Breast epithelium (tissue), 4 donors: ENCODE measurements at regions not wholly inside any gene's neighbourhood (a gene's known extent, or its start where the extent isn't known, plus 50 kb on each side); places are given as distances from the start of the nearest gene placed in this dataset.
"Not testable (repeated sequence)": the region's sequence is repeated elsewhere in the genome, so short reads cannot be mapped to it uniquely, and the experiment has no call there.

ENCODE experiments used
- DNase-seq, 2 donors: peaks; one replicate each; pipeline ENCODE4 v3.0.0-alpha.2; 2019; ENCODE audit warnings: low spot score in 2 of 2
- H3K27ac ChIP-seq, 2 donors: fragments of 200-600 bp; sonication (generic) in 1 of 2; one replicate each; pipeline ENCODE4 v1.5.1; 2016 to 2019; ENCODE audit warnings: mild to moderate bottlenecking in 1 of 2
- H3K27me3 ChIP-seq, 2 donors: fragments of 200-600 bp; sonication (generic) in 1 of 2; one replicate each; pipeline versions ENCODE4 v1.5.1 to v1.6.0; 2017 to 2019; ENCODE audit warnings: control low read depth in 1 of 2, mild to moderate bottlenecking in 1 of 2
- H3K36me3 ChIP-seq: fragments of 200-600 bp; one replicate; pipeline ENCODE4 v1.5.1; 2019
- H3K4me1 ChIP-seq, 2 donors: fragments of 200-600 bp; sonication (generic); one replicate each; pipeline ENCODE4 v1.5.1; 2016 to 2019; ENCODE audit warnings: control low read depth in 1 of 2
- H3K4me3 ChIP-seq, 3 donors: fragments of 200-600 bp; sonication (generic); 1 replicate in 2 of 3; 2 replicates in 1 of 3; pipeline ENCODE4 v1.5.1; 2016 to 2019; ENCODE audit warnings: mild to moderate bottlenecking in 3 of 3, moderate library complexity in 2 of 3
- H3K9me3 ChIP-seq, 2 donors: fragments of 200-600 bp; sonication (generic) in 1 of 2; one replicate each; pipeline ENCODE4 v1.5.1; 2016 to 2019; ENCODE audit warnings: control low read depth in 1 of 2
- POLR2A ChIP-seq: fragments of 450-650 bp; IDR thresholded peaks from one replicate; pipeline ENCODE4 v1.6.1; 2016; ENCODE audit warnings: antibody characterized with exemption, mild to moderate bottlenecking, moderate library complexity
- POLR2AphosphoS5 ChIP-seq, 3 donors: sonication (generic); formaldehyde crosslinking; IDR thresholded peaks; one replicate each; pipeline ENCODE4 v1.6.1; 2017; ENCODE audit warnings: antibody characterized with exemption in 3 of 3
- intact Hi-C: fragments of 100-400 bp; cut with DNase I; formaldehyde crosslinking; loops from one replicate; pipeline ENCODE4 v1.15.1; 2023; ENCODE audit warnings: low total_unique reads
- TF ChIP-seq, protein P1 (sequence below), 3 donors: fragments of 450-650 bp; IDR thresholded peaks; one replicate each; pipeline ENCODE4 v1.5.1; 2016 to 2017; ENCODE audit warnings: antibody characterized with exemption in 3 of 3, mild to moderate bottlenecking in 3 of 3, moderate library complexity in 3 of 3

DNA sequence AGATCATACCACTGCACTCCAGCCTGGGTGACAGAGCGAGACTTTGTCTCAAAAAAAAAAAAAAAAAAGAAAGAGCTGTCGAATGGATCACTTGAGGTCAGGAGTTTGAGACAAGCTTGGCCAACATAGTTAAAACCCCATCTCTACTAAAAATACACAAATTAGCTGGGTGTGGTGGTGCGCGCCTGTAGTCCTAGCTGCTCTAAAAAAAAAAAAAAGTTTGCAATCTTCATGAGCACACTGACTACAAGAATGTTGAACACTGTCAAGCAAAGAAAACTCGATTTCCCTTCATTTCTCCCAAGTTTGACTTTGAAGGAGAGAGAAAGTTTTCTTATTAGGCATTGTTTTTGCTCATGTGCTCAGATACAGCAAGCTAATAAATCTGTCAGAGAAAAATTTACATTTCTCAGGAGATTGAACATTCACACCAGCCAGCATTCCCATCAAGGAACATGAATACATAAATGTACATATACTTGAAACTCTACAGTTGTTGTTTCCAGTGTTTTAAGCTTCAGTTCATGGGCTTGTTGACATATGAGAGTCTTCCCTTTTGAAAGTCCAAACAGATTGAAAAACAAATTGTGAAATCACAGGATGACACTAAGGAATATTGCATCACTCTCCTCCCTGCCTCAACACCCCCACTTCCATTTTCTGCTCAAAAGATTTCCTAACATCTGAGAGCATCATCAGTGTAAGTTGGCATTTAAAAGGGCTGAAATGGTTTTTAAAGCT lies 81.8 kb downstream of the ARRDC3 start:
- H3K27me3 ChIP-seq = no peaks in the 10 kb centered on the region
- H3K27ac ChIP-seq = peak overlapping the region; percentile 1 to 72
- intact Hi-C loops = no loop called here
- no peaks in the 10 kb centered on the region for H3K36me3 ChIP-seq
- no peak for DNase-seq
- no peaks in the 10 kb centered on the region for H3K9me3 ChIP-seq
- no peak overlapping the region for H3K4me3 ChIP-seq
- TF ChIP-seq POLR2AphosphoS5 (IDR thresholded peaks at IDR 0.05) (peak in 1 of 3 donors; percentile 64), POLR2A (no peak)
- H3K4me1 ChIP-seq = peaks cover 0 to 2% of the 10 kb centered on the region in 2 donors

DNA sequence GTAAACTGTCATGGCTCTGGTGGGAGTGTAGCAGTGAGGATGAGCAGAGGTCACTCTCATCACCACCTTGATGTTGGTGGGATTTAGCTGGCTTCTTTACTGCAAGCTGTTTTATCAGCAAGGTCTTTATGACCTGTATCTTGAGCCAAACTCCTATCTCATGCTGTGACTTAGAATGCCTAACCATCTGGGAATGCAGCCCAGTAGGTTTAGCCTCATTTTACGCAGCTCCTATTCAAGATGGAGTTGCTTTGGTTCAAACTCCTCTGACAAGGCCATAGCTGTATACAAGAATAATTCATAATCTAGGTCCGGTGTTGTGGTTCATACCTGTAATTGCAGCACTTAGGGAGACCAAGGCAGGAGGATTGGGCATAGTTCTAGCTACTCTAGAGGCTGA lies 85.1 kb downstream of the ARRDC3 start:
- no peak for TF ChIP-seq POLR2A
- TF ChIP-seq, protein P1, sequence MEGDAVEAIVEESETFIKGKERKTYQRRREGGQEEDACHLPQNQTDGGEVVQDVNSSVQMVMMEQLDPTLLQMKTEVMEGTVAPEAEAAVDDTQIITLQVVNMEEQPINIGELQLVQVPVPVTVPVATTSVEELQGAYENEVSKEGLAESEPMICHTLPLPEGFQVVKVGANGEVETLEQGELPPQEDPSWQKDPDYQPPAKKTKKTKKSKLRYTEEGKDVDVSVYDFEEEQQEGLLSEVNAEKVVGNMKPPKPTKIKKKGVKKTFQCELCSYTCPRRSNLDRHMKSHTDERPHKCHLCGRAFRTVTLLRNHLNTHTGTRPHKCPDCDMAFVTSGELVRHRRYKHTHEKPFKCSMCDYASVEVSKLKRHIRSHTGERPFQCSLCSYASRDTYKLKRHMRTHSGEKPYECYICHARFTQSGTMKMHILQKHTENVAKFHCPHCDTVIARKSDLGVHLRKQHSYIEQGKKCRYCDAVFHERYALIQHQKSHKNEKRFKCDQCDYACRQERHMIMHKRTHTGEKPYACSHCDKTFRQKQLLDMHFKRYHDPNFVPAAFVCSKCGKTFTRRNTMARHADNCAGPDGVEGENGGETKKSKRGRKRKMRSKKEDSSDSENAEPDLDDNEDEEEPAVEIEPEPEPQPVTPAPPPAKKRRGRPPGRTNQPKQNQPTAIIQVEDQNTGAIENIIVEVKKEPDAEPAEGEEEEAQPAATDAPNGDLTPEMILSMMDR (IDR thresholded peaks at IDR 0.05) = no peak
- TF ChIP-seq POLR2AphosphoS5 (IDR thresholded peaks at IDR 0.05) = no peak
- Histone ChIP-seq H3K9me3 (no peaks in the 10 kb centered on the region), H3K27ac (no peak overlapping the region), H3K4me3 (no peak overlapping the region), H3K27me3 (no peaks in the 10 kb centered on the region), H3K36me3 (no peaks in the 10 kb centered on the region), H3K4me1 (peaks cover 0 to 3% of the 10 kb centered on the region in 2 donors)
- intact Hi-C loops = no loop called here
- DNase-seq = no peak

GRCh38 chr5:91296674-91297143 lies 86.4 kb downstream of the ARRDC3 start:
- TF ChIP-seq POLR2A = no peak
- TF ChIP-seq, protein P1 (IDR thresholded peaks at IDR 0.05) = no peak
- peak; percentile 60 to 85 (median 71) for TF ChIP-seq POLR2AphosphoS5 (IDR thresholded peaks at IDR 0.05)
- peak overlapping the region; percentile 12 to 78 for H3K27ac ChIP-seq
- peak in 1 of 2 donors; percentile 88 for DNase-seq
- intact Hi-C loops = no loop called here
- H3K27me3 ChIP-seq = no peaks in the 10 kb centered on the region
- no peaks in the 10 kb centered on the region for H3K36me3 ChIP-seq
- H3K9me3 ChIP-seq = no peaks in the 10 kb centered on the region
- H3K4me1 ChIP-seq = peaks cover 0 to 3% of the 10 kb centered on the region in 2 donors
- no peak overlapping the region for H3K4me3 ChIP-seq

DNA sequence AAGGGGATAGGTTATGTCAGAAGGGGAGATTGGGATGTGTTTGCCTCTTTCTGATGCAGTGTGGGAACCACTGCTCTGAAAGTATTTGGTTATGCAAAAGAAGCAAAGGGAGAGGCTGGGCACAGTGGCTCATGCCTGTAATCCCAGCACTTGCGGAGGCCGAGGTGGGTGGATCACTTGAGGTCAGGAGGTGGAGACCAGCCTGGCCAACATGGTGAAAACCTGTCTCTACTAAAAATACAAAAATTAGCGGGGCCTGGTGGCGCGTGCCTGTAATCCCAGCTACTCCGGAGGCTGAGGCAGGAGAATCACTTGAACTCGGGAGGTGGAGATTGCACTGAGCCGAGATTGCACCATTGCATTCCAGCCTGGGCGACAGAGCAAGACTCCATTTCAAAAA lies 87.0 kb downstream of the ARRDC3 start:
- H3K9me3 ChIP-seq, H3K27me3 ChIP-seq, H3K4me3 ChIP-seq, DNase-seq, intact Hi-C loops, H3K4me1 ChIP-seq, H3K36me3 ChIP-seq: not testable (repeated sequence)
- H3K27ac ChIP-seq = peak overlapping the region; percentile 12

- no peak for DNase-seq
- H3K4me3 ChIP-seq = no peak overlapping the region
These were observed 90.0 kb downstream of the ARRDC3 start for GRCh38 chr5:91293131-91293530.

More at GRCh38 chr5:91293131-91293530, 90.0 kb downstream of the ARRDC3 start:
- intact Hi-C loops = no loop called here
- Histone ChIP-seq H3K9me3 (no peaks in the 10 kb centered on the region), H3K36me3 (no peaks in the 10 kb centered on the region), H3K4me1 (peaks cover 0 to 3% of the 10 kb centered on the region in 2 donors), H3K27ac (no peak overlapping the region), H3K27me3 (no peaks in the 10 kb centered on the region)
- TF ChIP-seq POLR2A (no peak), POLR2AphosphoS5 (IDR thresholded peaks at IDR 0.05) (no peak)
- TF ChIP-seq, protein P1 (IDR thresholded peaks at IDR 0.05) = no peak
